HCT116 (cell line): ENCODE measurements at regions not wholly inside any gene's neighbourhood (a gene's known extent, or its start where the extent isn't known, plus 50 kb on each side); places are given as distances from the start of the nearest gene placed in this dataset.

Experiments
- EGR1 ChIP-seq: IDR thresholded peaks from 2 replicates; pipeline ENCODE4 v1.6.1; 2012; ENCODE audit warnings: low read depth
- POLR2A ChIP-seq: IDR thresholded peaks from 2 replicates; pipeline ENCODE4 v1.7.0; 2011; ENCODE audit warnings: borderline replicate concordance; ENCODE audit not compliant: insufficient read depth, insufficient read length; ENCODE audit errors: extremely low read depth
- POLR2AphosphoS5 ChIP-seq: IDR thresholded peaks from 2 replicates; pipeline ENCODE4 v1.6.1; 2011; ENCODE audit warnings: mild to moderate bottlenecking, low read depth, low read length, moderate library complexity
- RAD21 ChIP-seq: IDR thresholded peaks from 2 replicates; pipeline ENCODE4 v1.6.1; 2012; ENCODE audit warnings: low read depth, mild to moderate bottlenecking
- SP1 ChIP-seq: IDR thresholded peaks from 2 replicates; pipeline ENCODE4 v1.6.1; 2012; ENCODE audit warnings: low read depth
- TCF7L2 ChIP-seq: IDR thresholded peaks from 2 replicates; pipeline ENCODE4 v1.7.0; 2011; ENCODE audit warnings: borderline replicate concordance, inconsistent platforms; ENCODE audit not compliant: insufficient read depth, insufficient read length; ENCODE audit errors: extremely low read depth
- YY1 ChIP-seq: IDR thresholded peaks from 2 replicates; pipeline ENCODE4 v1.6.1; 2011; ENCODE audit warnings: low read length, low read depth, moderate library complexity, mild to moderate bottlenecking; ENCODE audit not compliant: insufficient replicate concordance; ENCODE audit errors: extremely low read depth
- ZNF274 ChIP-seq: fragments of 200-500 bp; sonication (Bioruptor generic); IDR thresholded peaks from 2 replicates; pipeline ENCODE4 v1.6.1; 2014; ENCODE audit warnings: mild to moderate bottlenecking, low read depth, low read length, inconsistent platforms
- TF ChIP-seq, protein P1 (sequence below): IDR thresholded peaks from 2 replicates; pipeline ENCODE4 v1.6.1; 2012
- TF ChIP-seq, protein P2 (sequence below), 3 experiments: fragments of 200-600 bp in 1 of 3; sonication (generic) in 1 of 3; IDR thresholded peaks in 2 of 3; conservative IDR thresholded peaks in 1 of 3; 2 replicates each; pipeline ENCODE4 v1.5.1; 2012 to 2017; ENCODE audit warnings: low read depth in 2 of 3, low read length in 2 of 3, antibody characterized with exemption in 1 of 3, borderline replicate concordance in 1 of 3, control low read depth in 1 of 3, mild to moderate bottlenecking in 1 of 3, mixed read lengths in 1 of 3, mixed run types in 1 of 3, moderate library complexity in 1 of 3; ENCODE audit not compliant: insufficient read depth in 1 of 3

DNA sequence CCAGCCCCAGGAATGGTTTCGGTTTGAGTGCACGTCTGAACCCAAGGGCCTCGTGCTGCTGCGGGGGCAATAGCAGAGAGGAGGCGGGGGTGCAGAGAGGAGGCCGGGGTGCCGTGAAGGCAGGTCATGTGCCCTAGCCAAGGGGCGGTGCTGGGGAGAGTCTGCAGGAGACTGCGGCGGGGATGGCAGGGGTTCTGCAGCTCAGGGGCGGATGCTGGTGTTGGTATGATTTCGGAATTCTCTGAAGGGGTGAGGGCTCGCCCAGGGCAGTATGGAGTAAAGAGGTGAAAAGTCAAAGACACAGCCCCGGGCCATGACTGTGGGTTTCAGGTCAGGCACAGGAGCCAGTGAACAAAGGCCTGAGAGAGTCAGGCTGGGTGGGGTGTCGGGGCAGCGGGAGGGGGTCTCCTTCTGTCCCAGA, 186.5 kb upstream of the HDAC4 start:
- TF ChIP-seq, protein P1, sequence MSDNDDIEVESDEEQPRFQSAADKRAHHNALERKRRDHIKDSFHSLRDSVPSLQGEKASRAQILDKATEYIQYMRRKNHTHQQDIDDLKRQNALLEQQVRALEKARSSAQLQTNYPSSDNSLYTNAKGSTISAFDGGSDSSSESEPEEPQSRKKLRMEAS = no peak
- TF ChIP-seq, protein P2, sequence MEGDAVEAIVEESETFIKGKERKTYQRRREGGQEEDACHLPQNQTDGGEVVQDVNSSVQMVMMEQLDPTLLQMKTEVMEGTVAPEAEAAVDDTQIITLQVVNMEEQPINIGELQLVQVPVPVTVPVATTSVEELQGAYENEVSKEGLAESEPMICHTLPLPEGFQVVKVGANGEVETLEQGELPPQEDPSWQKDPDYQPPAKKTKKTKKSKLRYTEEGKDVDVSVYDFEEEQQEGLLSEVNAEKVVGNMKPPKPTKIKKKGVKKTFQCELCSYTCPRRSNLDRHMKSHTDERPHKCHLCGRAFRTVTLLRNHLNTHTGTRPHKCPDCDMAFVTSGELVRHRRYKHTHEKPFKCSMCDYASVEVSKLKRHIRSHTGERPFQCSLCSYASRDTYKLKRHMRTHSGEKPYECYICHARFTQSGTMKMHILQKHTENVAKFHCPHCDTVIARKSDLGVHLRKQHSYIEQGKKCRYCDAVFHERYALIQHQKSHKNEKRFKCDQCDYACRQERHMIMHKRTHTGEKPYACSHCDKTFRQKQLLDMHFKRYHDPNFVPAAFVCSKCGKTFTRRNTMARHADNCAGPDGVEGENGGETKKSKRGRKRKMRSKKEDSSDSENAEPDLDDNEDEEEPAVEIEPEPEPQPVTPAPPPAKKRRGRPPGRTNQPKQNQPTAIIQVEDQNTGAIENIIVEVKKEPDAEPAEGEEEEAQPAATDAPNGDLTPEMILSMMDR (IDR thresholded peaks at IDR 0.05 in 2 of 3, conservative IDR thresholded peaks at IDR 0.05 in 1 of 3; ENCODE audit: borderline replicate concordance in 1 of 3, insufficient read depth in 1 of 3, low read depth in 2 of 3, low read length in 2 of 3) = no peak
- no peak for TF ChIP-seq TCF7L2
- TF ChIP-seq SP1 = no peak
- TF ChIP-seq POLR2AphosphoS5 = no peak
- TF ChIP-seq YY1 = no peak
- TF ChIP-seq POLR2A = no peak
- TF ChIP-seq ZNF274 = no peak
- TF ChIP-seq RAD21 = no peak
- no peak for TF ChIP-seq EGR1
